GM18499 (cell line): ENCODE measurements at regions not wholly inside any gene's neighbourhood (a gene's known extent, or its start where the extent isn't known, plus 50 kb on each side); places are given as distances from the start of the nearest gene placed in this dataset.

Experiments
- ATAC-seq: cut with Tn5 transposase; IDR thresholded peaks from one replicate; pipeline ENCODE4 v1.9.1; 2021; ENCODE audit warnings: moderate number of reproducible peaks; ENCODE audit not compliant: insufficient read depth, unreplicated experiment

GRCh38 chr5:125381290-125381689 is 634.9 kb upstream of the ZNF608 start:
- no peak for ATAC-seq

GRCh38 chr5:125384071-125384470 is 637.6 kb upstream of the ZNF608 start:
- ATAC-seq = no peak

GRCh38 chr5:125390326-125390725 is 643.9 kb upstream of the ZNF608 start:
- ATAC-seq = no peak

GRCh38 chr5:125393221-125393815 is 646.9 kb upstream of the ZNF608 start:
- ATAC-seq = no peak

- no peak for ATAC-seq
Observed at GRCh38 chr5:125394661-125395280, 648.3 kb upstream of the ZNF608 start.

GRCh38 chr5:125396462-125396861 is 650.0 kb upstream of the ZNF608 start:
- no peak for ATAC-seq

- ATAC-seq = no peak
Observed at GRCh38 chr5:125398466-125398865, 652.0 kb upstream of the ZNF608 start.

- ATAC-seq = no peak
Observed at GRCh38 chr5:125399885-125400284, 653.4 kb upstream of the ZNF608 start.

- ATAC-seq = no peak
Observed at GRCh38 chr5:125401724-125402622, 655.5 kb upstream of the ZNF608 start.

- ATAC-seq = no peak
Observed at GRCh38 chr5:125402787-125403186, 656.3 kb upstream of the ZNF608 start.

GRCh38 chr5:125404056-125404455 is 657.6 kb upstream of the ZNF608 start:
- no peak for ATAC-seq

- peak; percentile 33 for ATAC-seq
Observed at GRCh38 chr5:125408448-125409233, 662.2 kb upstream of the ZNF608 start.

GRCh38 chr5:125409234-125409860 is 662.9 kb upstream of the ZNF608 start:
- no peak for ATAC-seq

GRCh38 chr5:125409861-125410536 is 663.6 kb upstream of the ZNF608 start:
- ATAC-seq = no peak

- no peak for ATAC-seq
Observed at GRCh38 chr5:125410537-125411070, 664.2 kb upstream of the ZNF608 start.

GRCh38 chr5:125411071-125411743 is 664.8 kb upstream of the ZNF608 start:
- peak; percentile 35 for ATAC-seq

GRCh38 chr5:125411744-125412560 is 665.5 kb upstream of the ZNF608 start:
- peak; percentile 42 for ATAC-seq
